HG02884 (cell line): ENCODE measurements at regions not wholly inside any gene's neighbourhood (a gene's known extent, or its start where the extent isn't known, plus 50 kb on each side); places are given as distances from the start of the nearest gene placed in this dataset.

ENCODE experiments used
- ATAC-seq: cut with Tn5 transposase; IDR thresholded peaks from one replicate; pipeline ENCODE4 v1.9.1; 2021; ENCODE audit warnings: mild to moderate bottlenecking, moderate library complexity; ENCODE audit not compliant: unreplicated experiment

DNA sequence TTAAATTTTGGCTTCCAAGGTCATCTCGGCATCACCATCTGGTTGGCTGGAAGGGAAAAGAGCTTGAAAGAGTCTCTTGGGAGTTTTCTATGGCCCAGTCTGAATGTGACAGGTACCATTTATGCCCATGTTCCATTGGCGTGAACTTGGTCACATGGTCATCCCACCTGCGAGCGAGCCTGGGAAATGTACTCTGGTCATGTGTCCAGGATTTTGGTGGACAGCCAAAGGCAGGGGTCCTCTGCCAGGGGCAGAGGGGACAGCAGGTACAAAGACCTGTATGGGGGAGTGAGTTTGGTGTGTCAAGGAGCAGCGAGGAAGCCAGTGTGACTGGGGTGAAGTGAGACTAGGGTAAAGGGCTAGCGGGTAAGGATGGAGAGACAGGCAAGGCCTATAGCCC lies 112.6 kb downstream of the CDC5L start:
- no peak for ATAC-seq

GRCh38 chr6:44503471-44503870 lies 116.0 kb downstream of the CDC5L start:
- no peak for ATAC-seq

- no peak for ATAC-seq
These were observed 116.8 kb downstream of the CDC5L start for GRCh38 chr6:44504301-44504791.

- no peak for ATAC-seq
These were observed 118.2 kb downstream of the CDC5L start for GRCh38 chr6:44505751-44506150.

GRCh38 chr6:44507014-44507413 lies 119.5 kb downstream of the CDC5L start:
- no peak for ATAC-seq

DNA sequence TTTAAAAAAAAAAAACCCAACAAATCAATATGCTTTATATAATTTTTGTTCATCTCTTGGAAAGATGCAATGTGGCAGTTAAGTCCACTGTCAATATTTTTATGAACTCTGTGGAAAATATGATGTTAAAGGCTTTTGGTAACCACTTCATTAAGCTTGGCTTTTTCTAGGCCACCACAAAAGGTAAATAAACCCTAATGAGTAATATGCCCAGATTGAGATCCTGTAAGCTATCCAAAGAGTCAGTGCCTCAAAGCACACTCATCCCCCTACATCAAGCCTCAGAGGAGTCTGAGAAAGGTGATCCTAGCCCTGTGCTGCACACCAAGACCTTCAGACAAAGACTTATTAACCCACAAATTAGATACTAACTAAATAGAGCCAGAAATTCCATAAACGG lies 121.1 kb downstream of the CDC5L start:
- no peak for ATAC-seq

- ATAC-seq, result no peak
These were observed 123.6 kb downstream of the CDC5L start for GRCh38 chr6:44511126-44511525.

GRCh38 chr6:44512868-44513741 lies 125.6 kb downstream of the CDC5L start:
- ATAC-seq, result no peak

DNA sequence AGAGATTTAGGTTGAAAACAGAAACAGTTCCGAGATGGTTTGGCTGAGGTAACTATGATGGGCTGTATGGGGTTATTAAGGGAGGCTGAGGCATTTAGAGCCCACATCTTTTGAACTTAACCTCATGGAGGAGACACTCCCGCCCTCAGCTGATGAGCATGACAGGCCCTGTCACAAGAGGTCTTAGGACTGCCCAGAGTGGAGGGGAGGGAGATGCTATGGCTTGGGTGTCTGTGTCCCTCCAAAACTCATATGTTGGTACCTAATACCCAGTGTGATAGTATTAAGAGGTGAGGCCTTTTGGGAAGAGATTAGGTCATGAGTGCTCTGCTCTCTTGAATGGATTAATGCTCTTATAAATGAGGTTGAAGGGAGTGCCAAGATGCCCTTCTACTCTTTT lies 126.6 kb downstream of the CDC5L start:
- no peak for ATAC-seq

DNA sequence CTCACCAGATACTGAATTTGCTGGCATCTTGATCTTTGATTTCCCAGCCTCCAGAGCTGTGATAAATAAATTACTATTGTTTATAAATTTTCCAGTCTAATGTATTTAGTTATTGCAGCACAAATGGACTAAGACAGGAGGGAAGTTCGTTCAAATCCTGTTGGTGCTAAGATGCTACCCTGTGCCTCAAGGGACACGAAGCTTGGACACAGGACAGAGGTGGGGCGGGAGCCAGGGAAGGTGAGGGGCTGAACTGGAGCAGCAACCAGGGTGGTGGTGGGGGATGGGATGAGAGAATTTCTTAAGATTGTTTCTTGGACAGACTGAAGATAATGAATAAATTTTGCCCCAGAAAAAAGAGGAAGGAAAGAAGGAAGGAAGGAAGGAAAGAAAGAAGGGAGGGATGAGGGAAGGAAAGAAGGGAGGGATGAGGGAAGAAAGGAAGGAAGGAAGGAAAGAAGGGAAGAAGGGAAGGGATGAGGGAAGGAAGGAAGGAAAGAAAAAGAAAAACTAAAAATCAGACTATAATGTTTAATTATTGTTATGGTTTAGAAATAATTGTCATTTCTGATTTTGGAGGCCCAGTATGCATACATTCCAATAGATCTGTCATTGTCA lies 127.2 kb downstream of the CDC5L start:
- no peak for ATAC-seq

- no peak for ATAC-seq
These were observed 135.4 kb downstream of the CDC5L start for GRCh38 chr6:44522871-44523270.

- no peak for ATAC-seq
These were observed 137.1 kb downstream of the CDC5L start for GRCh38 chr6:44524476-44525227.

DNA sequence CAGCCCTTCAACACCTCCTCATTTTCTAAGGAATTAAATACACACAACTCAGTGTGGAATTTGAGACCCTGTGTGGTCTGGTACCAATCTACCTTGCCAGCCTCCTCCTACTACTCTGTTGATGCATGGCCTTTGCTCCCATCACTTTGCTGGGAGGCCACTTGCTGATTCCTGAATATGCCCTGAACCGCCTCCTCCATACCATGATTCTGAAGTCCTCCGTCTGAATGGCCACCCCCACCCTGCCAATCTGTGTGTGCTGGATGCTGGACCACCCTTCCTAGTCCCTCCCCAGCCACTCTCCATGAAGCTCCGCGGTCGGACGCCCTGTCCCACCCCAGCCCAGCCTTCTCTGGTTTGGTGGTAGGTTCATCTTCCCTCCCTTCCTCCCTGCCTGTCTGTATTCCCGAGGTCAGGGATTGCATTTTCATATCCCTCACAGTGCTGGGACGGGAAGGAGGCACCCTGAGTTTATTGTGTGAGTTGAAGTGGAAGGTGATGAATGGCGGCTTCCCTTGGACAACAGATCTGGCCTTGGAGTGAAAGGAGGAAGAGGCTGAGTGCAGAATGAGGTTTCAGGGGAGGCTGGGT lies 138.3 kb downstream of the CDC5L start:
- no peak for ATAC-seq

- ATAC-seq, result no peak
These were observed 139.7 kb downstream of the CDC5L start for GRCh38 chr6:44527181-44527580.

GRCh38 chr6:44527583-44528369 lies 140.3 kb downstream of the CDC5L start:
- ATAC-seq, result no peak

GRCh38 chr6:44528370-44528644 lies 140.8 kb downstream of the CDC5L start:
- no peak for ATAC-seq

DNA sequence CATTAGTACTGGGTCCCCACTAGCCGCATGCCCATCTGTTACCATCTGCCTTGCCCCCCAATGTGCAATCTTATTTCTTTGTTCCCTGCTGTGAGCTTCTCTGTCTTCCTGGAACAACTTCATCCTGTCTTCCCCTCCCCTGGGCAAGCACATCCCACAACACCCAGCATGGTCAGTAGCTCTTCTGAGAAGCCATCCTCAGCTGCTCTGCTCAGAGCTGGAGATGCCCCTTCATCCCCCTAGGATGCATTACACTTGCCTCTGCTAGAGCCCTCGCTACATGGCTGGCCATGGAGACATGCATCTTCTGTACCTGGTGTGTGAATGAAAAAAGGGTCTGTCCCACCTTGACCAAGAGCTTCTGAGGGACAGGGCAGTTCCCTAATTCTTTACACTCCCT lies 141.2 kb downstream of the CDC5L start:
- ATAC-seq, result no peak

- no peak for ATAC-seq
These were observed 141.8 kb downstream of the CDC5L start for GRCh38 chr6:44529146-44529905.

DNA sequence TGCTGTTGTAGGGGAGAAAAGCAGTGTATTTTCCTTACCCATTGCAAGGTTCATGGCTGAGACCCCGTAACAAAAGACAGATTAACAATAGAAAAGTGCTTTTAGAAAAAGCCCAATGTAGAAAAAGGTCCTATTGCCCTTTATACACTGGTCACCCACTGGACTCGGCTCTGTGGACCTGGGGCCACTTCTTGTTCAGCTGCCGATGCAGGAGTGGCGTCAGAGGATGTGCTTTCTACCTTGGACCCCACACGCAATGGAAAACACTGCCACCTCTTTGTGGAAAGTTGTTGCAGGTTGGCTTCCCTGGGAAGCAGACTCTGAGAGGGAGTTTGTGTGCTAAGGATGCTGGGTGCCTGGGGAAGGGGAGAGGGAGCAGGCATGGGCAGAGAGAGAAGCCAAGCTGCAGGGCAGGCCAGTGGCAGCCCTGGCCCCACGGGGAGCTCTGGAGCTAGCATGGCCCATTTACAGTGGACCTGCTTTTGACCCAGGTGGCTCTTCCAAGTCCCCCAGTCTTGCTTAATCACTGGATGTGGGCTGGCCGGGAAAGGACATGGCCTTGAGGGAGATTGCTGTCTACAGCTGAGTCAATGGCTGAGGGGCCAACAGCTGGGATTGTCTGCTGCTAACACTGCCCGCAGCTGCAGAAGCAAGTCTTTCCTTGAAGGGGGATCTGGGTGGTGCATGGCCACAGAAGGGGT lies 142.9 kb downstream of the CDC5L start:
- ATAC-seq, result no peak
